ENCODE measurements at regions not wholly inside any gene's neighbourhood (a gene's known extent, or its start where the extent isn't known, plus 50 kb on each side); places are given as distances from the start of the nearest gene placed in this dataset.

DNA sequence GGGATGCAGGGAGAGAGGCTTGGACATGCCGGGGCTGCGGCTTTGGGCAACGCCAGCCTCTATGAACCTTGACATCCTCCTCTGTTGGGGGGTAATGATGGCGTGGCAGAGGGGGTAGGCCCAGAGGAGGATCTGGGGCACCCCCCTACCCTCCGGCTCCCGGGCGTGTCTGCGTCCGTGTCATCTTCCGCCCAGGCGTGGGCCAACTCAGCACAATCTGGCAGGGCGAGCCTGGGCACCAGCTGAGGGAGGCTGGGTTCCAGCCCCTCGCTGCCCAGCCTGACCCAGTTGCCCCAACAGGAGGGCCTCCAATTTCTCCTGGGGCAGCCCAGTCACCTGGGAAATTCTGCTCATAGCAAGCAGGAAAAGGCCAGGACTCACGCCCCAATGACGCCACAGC is 62.9 kb upstream of the IL17B start:
- peaks cover 9% of the 10 kb centered on the region for H3K9me3 ChIP-seq
- H4K20me1 ChIP-seq, result no peaks in the 10 kb centered on the region
- peaks cover 12% of the 10 kb centered on the region for H3K4me1 ChIP-seq
- no peak overlapping the region for H3K9ac ChIP-seq
- no peak overlapping the region for H3K4me2 ChIP-seq
- H3K36me3 ChIP-seq, result no peaks in the 10 kb centered on the region
- H3K27ac ChIP-seq, result no peak overlapping the region
- TF ChIP-seq Cebpa-rat (IDR thresholded peaks at IDR 0.05), result no peak
- no peak overlapping the region for H3K4me3 ChIP-seq
- no peaks in the 10 kb centered on the region for H3K27me3 ChIP-seq

DNA sequence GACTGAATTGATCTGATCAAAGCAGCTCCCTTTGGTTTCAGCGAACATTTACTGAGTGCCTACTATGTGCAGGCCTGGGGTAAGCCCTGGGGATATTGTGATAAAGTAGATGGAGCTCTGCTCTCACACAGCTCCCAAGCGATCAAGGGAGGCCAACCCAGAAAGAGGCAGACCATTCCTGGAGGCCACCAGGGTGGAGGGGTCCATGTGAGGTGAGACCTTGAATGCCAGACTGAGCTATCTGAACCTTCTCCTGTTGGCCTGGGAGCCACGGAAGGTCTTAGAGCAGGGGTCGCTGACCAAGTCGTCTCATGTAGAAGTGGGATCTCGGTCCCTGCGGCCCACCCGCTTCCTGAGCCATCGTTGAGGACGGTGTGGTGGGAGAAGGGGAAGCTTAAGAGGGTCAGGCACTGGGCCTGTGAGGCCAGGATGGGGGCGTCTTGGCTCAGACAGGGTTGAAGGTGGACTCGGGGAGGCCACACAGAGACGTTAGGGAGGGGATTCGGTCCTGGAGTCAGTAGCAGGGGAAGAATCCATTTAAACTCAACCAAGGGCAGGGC is 62.2 kb upstream of the IL17B start:
- peaks cover 9% of the 10 kb centered on the region for H3K9me3 ChIP-seq
- H3K4me2 ChIP-seq, result no peak overlapping the region
- H3K27me3 ChIP-seq, result no peaks in the 10 kb centered on the region
- H3K36me3 ChIP-seq, result no peaks in the 10 kb centered on the region
- no peaks in the 10 kb centered on the region for H4K20me1 ChIP-seq
- H3K9ac ChIP-seq, result no peak overlapping the region
- H3K4me1 ChIP-seq, result peaks cover 12% of the 10 kb centered on the region
- no peak overlapping the region for H3K4me3 ChIP-seq
- H3K27ac ChIP-seq, result no peak overlapping the region
- TF ChIP-seq Cebpa-rat (IDR thresholded peaks at IDR 0.05), result no peak

DNA sequence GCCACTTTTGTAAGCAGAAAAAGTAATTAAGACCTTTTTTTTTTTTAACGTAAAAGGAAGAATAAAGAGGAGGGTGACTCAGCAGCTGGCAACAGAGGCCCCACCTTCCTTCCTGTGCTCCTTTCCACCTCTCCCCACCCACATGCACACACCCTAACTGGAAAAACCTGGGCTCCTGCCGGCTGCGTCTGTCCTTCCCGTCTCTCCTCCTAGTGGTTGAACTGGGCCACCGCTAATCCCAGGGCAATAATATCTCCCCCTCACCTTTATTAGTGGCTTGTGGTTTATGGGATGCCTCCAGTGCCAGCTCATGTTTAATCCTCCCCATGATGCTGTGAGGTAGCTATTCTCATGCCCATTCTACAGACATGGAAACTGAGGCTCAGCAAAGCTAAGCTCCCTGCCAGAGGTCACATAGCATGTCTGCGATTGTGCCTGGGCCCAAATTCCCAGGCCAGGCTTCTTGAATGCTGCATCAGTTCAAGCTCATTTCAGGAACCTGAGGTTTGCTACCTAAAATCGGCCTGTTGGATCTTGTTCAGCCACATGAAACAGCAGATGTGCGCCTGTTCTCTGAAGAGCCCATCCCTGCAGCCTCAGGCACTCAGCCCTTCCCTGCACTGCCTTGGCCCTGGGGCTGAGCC is 60.9 kb upstream of the IL17B start:
- Histone ChIP-seq H3K4me3 (no peak overlapping the region), H3K36me3 (no peaks in the 10 kb centered on the region), H4K20me1 (no peaks in the 10 kb centered on the region), H3K4me1 (peaks cover 12% of the 10 kb centered on the region), H3K27ac (no peak overlapping the region), H3K9me3 (peaks cover 9% of the 10 kb centered on the region), H3K4me2 (peak overlapping the region; percentile 14; the same call in 1 of the 2 replicates), H3K27me3 (no peaks in the 10 kb centered on the region), H3K9ac (no peak overlapping the region)
- TF ChIP-seq Cebpa-rat (IDR thresholded peaks at IDR 0.05), result no peak

DNA sequence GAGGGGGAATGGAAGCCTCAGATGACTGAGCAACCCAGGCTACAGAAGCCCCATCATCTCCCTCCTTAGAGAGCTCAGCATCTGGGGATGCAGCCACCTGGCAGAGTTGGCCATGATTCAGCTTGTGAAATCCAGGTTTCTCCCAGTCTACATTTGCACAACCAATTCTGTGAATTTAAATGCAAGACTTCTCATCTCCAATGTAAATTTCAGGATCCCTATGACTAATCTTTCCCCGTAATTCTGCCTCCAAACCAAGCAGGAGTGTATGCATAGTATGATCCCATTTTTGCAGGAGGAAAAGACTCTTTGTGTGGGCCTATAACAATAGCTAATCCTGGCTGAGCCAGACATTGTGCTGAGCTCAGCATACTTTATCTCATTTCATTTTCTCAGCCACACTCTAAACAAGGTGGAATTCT is 59.6 kb upstream of the IL17B start:
- H3K36me3 ChIP-seq, result no peaks in the 10 kb centered on the region
- TF ChIP-seq Cebpa-rat (IDR thresholded peaks at IDR 0.05), result no peak
- H3K27ac ChIP-seq, result no peak overlapping the region
- H3K4me3 ChIP-seq, result no peak overlapping the region
- no peak overlapping the region for H3K4me2 ChIP-seq
- H3K9ac ChIP-seq, result no peak overlapping the region
- no peaks in the 10 kb centered on the region for H4K20me1 ChIP-seq
- H3K9me3 ChIP-seq, result peaks cover 1% of the 10 kb centered on the region
- H3K4me1 ChIP-seq, result peaks cover 12% of the 10 kb centered on the region
- H3K27me3 ChIP-seq, result no peaks in the 10 kb centered on the region

DNA sequence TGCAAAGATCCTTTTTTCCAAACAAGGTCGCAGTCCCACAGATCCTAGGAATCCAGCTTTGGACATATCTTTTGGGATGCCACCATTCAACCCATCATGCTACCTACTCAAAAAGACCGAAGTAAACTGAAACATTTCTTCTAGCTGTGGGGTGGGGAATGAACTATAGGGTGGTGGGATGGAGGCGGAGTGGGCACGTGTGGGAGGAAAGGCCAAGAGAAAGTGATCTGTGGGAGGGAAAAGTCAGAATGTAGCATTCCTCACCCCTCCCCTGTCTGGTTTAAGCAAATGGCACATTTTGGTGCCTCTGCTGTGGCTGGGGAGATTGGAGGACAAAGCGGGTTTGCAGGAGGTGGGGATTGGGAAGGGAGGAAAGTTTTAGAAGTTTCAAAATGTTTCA is 59.2 kb upstream of the IL17B start:
- Histone ChIP-seq H3K9ac (no peak overlapping the region), H3K9me3 (peaks cover 6% of the 10 kb centered on the region; the same call in 1 of the 2 replicates), H3K4me1 (peaks cover 16% of the 10 kb centered on the region), H3K4me2 (no peak overlapping the region), H3K36me3 (no peaks in the 10 kb centered on the region), H4K20me1 (no peaks in the 10 kb centered on the region), H3K27ac (no peak overlapping the region), H3K4me3 (no peak overlapping the region), H3K27me3 (no peaks in the 10 kb centered on the region)
- no peak for TF ChIP-seq Cebpa-rat (IDR thresholded peaks at IDR 0.05)

DNA sequence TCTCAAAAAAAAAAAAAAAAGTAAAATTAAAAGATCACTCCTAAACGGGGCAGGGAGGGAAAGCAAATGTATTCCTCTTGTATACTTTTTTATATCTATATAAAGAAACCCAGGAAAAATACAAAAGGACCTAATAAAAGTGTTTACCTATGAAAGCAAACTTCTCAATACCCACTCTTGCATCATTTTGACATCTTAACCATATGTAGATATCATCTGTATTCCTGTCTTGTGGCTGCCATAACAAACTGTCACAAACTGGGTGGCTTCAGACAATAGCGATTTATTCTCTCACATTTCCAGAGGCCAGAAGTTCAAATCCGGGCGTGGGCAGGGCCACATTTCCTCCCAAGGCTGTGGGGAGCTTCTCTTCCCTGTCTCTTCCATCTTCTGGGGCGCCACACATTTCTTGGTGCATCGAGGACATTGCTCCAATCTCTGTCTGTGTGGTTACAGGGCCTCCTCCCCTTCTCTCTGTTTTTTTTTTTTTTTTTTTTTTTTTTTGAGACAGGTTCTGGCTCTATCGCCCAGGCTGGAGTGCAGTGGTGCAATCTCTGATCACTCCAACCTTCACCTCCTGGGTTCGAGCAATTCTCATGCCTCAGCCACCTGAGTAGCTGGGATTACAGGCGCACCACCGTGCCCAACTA is 58.4 kb upstream of the IL17B start:
- H3K36me3 ChIP-seq, result no peaks in the 10 kb centered on the region
- no peak overlapping the region for H3K9ac ChIP-seq
- H3K4me1 ChIP-seq, result peaks cover 22% of the 10 kb centered on the region
- no peak for TF ChIP-seq Cebpa-rat (IDR thresholded peaks at IDR 0.05)
- no peak overlapping the region for H3K27ac ChIP-seq
- H3K4me3 ChIP-seq, result no peak overlapping the region
- no peak overlapping the region for H3K4me2 ChIP-seq
- peaks cover 6% of the 10 kb centered on the region; the same call in 1 of the 2 replicates for H3K9me3 ChIP-seq
- no peaks in the 10 kb centered on the region for H4K20me1 ChIP-seq
- H3K27me3 ChIP-seq, result no peaks in the 10 kb centered on the region

DNA sequence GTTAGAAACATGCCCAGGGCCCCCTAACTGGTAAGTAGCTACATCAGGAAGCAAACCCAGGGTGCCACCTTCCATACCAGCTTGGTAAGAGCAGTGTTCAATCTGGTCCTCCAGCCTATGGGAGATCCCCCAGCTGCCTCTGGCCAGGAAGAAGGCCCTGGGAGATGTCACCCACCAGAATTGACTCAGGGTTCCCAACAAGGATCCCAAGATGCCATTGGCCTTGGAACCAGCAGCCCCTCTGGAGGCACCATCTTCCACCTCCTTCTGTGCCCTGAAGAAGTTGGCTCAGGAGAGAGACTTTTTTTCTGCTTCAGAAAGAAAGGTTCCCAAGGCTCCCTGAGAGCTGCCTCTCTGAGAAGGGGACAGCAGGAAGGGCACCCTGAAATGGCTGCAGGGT is 56.6 kb upstream of the IL17B start:
- Histone ChIP-seq H3K4me2 (no peak overlapping the region), H4K20me1 (no peaks in the 10 kb centered on the region), H3K9ac (no peak overlapping the region), H3K27me3 (no peaks in the 10 kb centered on the region), H3K27ac (no peak overlapping the region), H3K4me1 (peaks cover 20% of the 10 kb centered on the region), H3K9me3 (peaks cover 6% of the 10 kb centered on the region; the same call in 1 of the 2 replicates), H3K4me3 (no peak overlapping the region), H3K36me3 (no peaks in the 10 kb centered on the region)
- TF ChIP-seq Cebpa-rat (IDR thresholded peaks at IDR 0.05), result no peak

DNA sequence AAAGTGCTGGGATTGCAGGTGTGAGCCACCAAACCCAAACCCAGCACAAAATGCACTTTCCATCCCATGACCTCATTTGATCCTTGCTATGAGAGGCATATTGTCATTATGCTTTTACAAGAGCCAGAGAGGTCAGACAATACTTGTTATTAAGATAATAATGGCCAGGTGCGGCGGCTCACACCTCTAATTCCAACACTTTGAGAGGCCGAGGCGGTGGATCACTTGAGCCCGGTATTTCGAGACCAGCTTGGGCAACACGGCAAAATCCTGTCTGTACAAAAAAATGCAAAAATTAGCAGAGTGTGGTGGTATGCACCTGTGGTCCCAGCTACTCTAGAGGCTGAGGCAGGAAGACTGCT is 55.9 kb upstream of the IL17B start:
- H3K9ac ChIP-seq, result no peak overlapping the region
- H3K4me3 ChIP-seq, result no peak overlapping the region
- H3K27ac ChIP-seq, result no peak overlapping the region
- H4K20me1 ChIP-seq, result no peaks in the 10 kb centered on the region
- H3K27me3 ChIP-seq, result no peaks in the 10 kb centered on the region
- H3K4me2 ChIP-seq, result no peak overlapping the region
- peaks cover 6% of the 10 kb centered on the region; the same call in 1 of the 2 replicates for H3K9me3 ChIP-seq
- peaks cover 22% of the 10 kb centered on the region for H3K4me1 ChIP-seq
- no peaks in the 10 kb centered on the region for H3K36me3 ChIP-seq
- no peak for TF ChIP-seq Cebpa-rat (IDR thresholded peaks at IDR 0.05)

DNA sequence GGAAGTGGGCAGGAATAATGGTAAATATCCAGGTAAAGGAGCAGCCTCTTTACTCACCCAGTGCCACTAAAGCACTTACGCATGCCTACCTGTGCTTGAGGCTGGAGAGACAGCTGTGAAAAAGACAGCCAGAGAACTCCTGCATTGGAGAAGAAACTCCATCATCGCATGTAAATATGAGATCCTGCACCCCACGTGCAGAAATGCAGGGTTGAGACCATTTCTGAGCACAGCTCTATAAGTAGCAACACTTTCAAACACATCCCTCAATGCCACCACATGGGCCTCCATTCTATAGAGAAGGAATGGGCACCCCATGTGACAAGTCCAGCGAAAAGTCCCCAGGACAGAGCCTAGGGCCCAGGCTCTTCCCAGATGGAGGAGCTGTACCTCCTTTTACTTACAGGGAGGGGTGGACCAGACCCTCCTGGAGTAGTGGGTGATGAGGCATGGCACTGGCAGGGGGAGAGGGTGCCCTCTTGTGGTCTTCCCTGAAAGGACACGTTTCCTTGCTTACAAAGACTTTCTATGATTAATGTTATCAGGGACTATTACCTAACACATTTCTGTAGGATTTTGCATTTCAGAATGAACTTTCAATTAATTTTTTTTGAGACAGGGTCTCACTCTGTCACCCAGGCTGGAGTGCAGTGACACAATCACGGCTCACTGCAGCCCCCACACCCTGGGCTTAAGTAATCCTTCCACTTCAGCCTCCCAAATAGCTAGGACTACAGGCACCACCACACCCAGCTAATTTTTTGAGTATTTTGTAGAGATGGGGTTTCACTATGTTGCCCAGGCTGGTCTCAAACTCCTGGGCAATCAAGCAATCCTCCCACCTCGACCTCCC is 55.3 kb upstream of the IL17B start:
- peaks cover 6% of the 10 kb centered on the region; the same call in 1 of the 2 replicates for H3K9me3 ChIP-seq
- no peaks in the 10 kb centered on the region for H3K27me3 ChIP-seq
- H3K4me3 ChIP-seq, result no peak overlapping the region
- no peak overlapping the region for H3K4me2 ChIP-seq
- no peak overlapping the region for H3K27ac ChIP-seq
- no peaks in the 10 kb centered on the region for H4K20me1 ChIP-seq
- peaks cover 22% of the 10 kb centered on the region for H3K4me1 ChIP-seq
- no peak overlapping the region for H3K9ac ChIP-seq
- TF ChIP-seq Cebpa-rat (IDR thresholded peaks at IDR 0.05), result no peak
- H3K36me3 ChIP-seq, result no peaks in the 10 kb centered on the region

Measured in BLaER1 (cell line).